Liver (tissue), 8 donors: ENCODE measurements at regions not wholly inside any gene's neighbourhood (a gene's known extent, or its start where the extent isn't known, plus 50 kb on each side); places are given as distances from the start of the nearest gene placed in this dataset.

Source experiments
- DNase-seq: peaks from one replicate; pipeline ENCODE4 v3.0.0-alpha.2; 2017; ENCODE audit warnings: low spot score
- H3K27ac ChIP-seq, 2 donors: one replicate each; pipeline ENCODE4 v1.7.0; 2013; ENCODE audit warnings: inconsistent platforms in 2 of 2, low read length in 2 of 2, control low read depth in 1 of 2, low read depth in 1 of 2, mild to moderate bottlenecking in 1 of 2
- H3K27me3 ChIP-seq, 4 donors: one replicate each; pipeline versions ENCODE4 v1.6.1 to v1.7.0; 2013; ENCODE audit warnings: low read length in 3 of 4, inconsistent platforms in 1 of 4, mild to moderate bottlenecking in 1 of 4, moderate library complexity in 1 of 4; ENCODE audit not compliant: control insufficient read depth in 4 of 4, insufficient read depth in 4 of 4
- H3K36me3 ChIP-seq, 4 donors: one replicate each; pipeline versions ENCODE4 v1.6.1 to v1.7.0; 2013; ENCODE audit warnings: low read length in 3 of 4, mild to moderate bottlenecking in 3 of 4, low read depth in 1 of 4, moderate library complexity in 1 of 4; ENCODE audit not compliant: control insufficient read depth in 4 of 4, insufficient read depth in 3 of 4
- H3K4me1 ChIP-seq, 4 donors: one replicate each; pipeline versions ENCODE4 v1.6.1 to v1.7.0; 2013; ENCODE audit warnings: low read length in 3 of 4, mild to moderate bottlenecking in 3 of 4, moderate library complexity in 1 of 4; ENCODE audit not compliant: control insufficient read depth in 4 of 4, insufficient read depth in 4 of 4
- H3K4me3 ChIP-seq, 3 donors: one replicate each; pipeline versions ENCODE4 v1.6.1 to v1.7.0; 2013; ENCODE audit warnings: low read length in 3 of 3, control low read depth in 1 of 3, low read depth in 1 of 3, mild to moderate bottlenecking in 1 of 3
- H3K9ac ChIP-seq, 2 donors: one replicate each; pipeline ENCODE4 v1.7.0; 2013; ENCODE audit warnings: low read length in 2 of 2, mild to moderate bottlenecking in 2 of 2, moderate library complexity in 2 of 2, control low read depth in 1 of 2, low read depth in 1 of 2
- H3K9me3 ChIP-seq, 4 donors: one replicate each; pipeline versions ENCODE4 v1.6.1 to v1.7.0; 2013; ENCODE audit warnings: low read length in 3 of 4; ENCODE audit not compliant: control insufficient read depth in 4 of 4
- ATF3 ChIP-seq: IDR thresholded peaks from 2 replicates; pipeline ENCODE4 v1.6.1; 2016; ENCODE audit warnings: antibody characterized with exemption
- EGR1 ChIP-seq, 2 donors: IDR thresholded peaks; 2 replicates each; pipeline ENCODE4 v1.6.1; 2016 to 2018; ENCODE audit warnings: antibody characterized with exemption in 2 of 2, low read depth in 2 of 2
- FOXA2 ChIP-seq: IDR thresholded peaks from 2 replicates; pipeline ENCODE4 v1.6.1; 2016; ENCODE audit warnings: antibody characterized with exemption
- RAD21 ChIP-seq, 2 donors: IDR thresholded peaks; 2 replicates each; pipeline ENCODE4 v1.6.1; 2016; ENCODE audit warnings: antibody characterized with exemption in 2 of 2, mild to moderate bottlenecking in 2 of 2
- RXRA ChIP-seq, 2 donors: IDR thresholded peaks; 2 replicates each; pipeline ENCODE4 v1.6.1; 2017 to 2018; ENCODE audit warnings: antibody characterized with exemption in 2 of 2, mild to moderate bottlenecking in 1 of 2
- WGBS: extraction: QIAGEN DNeasy Blood & Tissue Kit; methylation state at CpG from one replicate; pipeline ENCODE4 v1.1.7; 2013; 5-methylcytosine and 5-hydroxymethylcytosine counted together
- TF ChIP-seq, protein P1 (sequence below): IDR thresholded peaks from 2 replicates; pipeline ENCODE4 v1.6.1; 2016; ENCODE audit warnings: antibody characterized with exemption, mild to moderate bottlenecking
- TF ChIP-seq, protein P2 (sequence below): IDR thresholded peaks from 2 replicates; pipeline ENCODE4 v1.6.1; 2016; ENCODE audit warnings: antibody characterized with exemption
- TF ChIP-seq, protein P3 (sequence below): fragments of 150-350 bp; IDR thresholded peaks from 2 replicates; pipeline ENCODE4 v1.5.1; 2017; ENCODE audit warnings: improper control_type of control experiment, low read depth, low read length; ENCODE audit not compliant: missing input control
- donor health status: healthy.
- donor health status: healthy.
- donor health status: healthy.
- donor health status: healthy.
- donor health status: healthy.

- peaks cover 0 to 3% (median 0%) of the 10 kb centered on the region in 4 donors for H3K27me3 ChIP-seq
- H3K4me3 ChIP-seq = no peak overlapping the region
- TF ChIP-seq, protein P1, sequence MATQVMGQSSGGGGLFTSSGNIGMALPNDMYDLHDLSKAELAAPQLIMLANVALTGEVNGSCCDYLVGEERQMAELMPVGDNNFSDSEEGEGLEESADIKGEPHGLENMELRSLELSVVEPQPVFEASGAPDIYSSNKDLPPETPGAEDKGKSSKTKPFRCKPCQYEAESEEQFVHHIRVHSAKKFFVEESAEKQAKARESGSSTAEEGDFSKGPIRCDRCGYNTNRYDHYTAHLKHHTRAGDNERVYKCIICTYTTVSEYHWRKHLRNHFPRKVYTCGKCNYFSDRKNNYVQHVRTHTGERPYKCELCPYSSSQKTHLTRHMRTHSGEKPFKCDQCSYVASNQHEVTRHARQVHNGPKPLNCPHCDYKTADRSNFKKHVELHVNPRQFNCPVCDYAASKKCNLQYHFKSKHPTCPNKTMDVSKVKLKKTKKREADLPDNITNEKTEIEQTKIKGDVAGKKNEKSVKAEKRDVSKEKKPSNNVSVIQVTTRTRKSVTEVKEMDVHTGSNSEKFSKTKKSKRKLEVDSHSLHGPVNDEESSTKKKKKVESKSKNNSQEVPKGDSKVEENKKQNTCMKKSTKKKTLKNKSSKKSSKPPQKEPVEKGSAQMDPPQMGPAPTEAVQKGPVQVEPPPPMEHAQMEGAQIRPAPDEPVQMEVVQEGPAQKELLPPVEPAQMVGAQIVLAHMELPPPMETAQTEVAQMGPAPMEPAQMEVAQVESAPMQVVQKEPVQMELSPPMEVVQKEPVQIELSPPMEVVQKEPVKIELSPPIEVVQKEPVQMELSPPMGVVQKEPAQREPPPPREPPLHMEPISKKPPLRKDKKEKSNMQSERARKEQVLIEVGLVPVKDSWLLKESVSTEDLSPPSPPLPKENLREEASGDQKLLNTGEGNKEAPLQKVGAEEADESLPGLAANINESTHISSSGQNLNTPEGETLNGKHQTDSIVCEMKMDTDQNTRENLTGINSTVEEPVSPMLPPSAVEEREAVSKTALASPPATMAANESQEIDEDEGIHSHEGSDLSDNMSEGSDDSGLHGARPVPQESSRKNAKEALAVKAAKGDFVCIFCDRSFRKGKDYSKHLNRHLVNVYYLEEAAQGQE = no peak
- no peak for TF ChIP-seq RXRA (IDR thresholded peaks at IDR 0.05)
- TF ChIP-seq, protein P2, sequence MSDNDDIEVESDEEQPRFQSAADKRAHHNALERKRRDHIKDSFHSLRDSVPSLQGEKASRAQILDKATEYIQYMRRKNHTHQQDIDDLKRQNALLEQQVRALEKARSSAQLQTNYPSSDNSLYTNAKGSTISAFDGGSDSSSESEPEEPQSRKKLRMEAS = no peak
- WGBS = 72% methylated on average over 3 of the region's 3 CpGs
- no peaks in the 10 kb centered on the region for H3K36me3 ChIP-seq
- no peaks in the 10 kb centered on the region for H3K4me1 ChIP-seq
- DNase-seq = no peak
- no peak overlapping the region for H3K9ac ChIP-seq
- H3K27ac ChIP-seq = no peak overlapping the region
- H3K9me3 ChIP-seq = no peaks in the 10 kb centered on the region
Measured at GRCh38 chrX:27915617-27916016, 65.6 kb downstream of the DCAF8L1 start.

DNA sequence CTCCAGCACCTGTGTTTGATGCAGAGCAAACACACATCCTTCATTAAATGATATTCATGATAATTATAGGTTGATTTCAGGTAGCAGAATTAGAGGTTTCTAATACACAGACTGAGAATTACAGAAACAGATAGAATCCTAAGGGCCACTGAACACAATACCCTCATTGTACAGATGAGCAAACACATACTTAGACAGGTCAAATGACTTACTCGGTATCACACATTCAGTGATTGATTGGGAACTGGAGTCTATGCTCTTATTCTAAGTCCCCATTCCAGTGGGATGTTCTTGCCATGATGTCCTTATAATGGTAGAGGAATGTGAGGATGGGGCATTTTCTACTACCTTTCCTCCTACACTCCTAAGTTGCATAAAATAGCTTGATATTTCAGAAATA lies 70.8 kb downstream of the DCAF8L1 start:
- no peak overlapping the region for H3K4me3 ChIP-seq
- no peaks in the 10 kb centered on the region for H3K36me3 ChIP-seq
- H3K27ac ChIP-seq = no peak overlapping the region
- no peak for DNase-seq
- no peak for TF ChIP-seq FOXA2
- TF ChIP-seq ATF3 = no peak
- TF ChIP-seq, protein P3, sequence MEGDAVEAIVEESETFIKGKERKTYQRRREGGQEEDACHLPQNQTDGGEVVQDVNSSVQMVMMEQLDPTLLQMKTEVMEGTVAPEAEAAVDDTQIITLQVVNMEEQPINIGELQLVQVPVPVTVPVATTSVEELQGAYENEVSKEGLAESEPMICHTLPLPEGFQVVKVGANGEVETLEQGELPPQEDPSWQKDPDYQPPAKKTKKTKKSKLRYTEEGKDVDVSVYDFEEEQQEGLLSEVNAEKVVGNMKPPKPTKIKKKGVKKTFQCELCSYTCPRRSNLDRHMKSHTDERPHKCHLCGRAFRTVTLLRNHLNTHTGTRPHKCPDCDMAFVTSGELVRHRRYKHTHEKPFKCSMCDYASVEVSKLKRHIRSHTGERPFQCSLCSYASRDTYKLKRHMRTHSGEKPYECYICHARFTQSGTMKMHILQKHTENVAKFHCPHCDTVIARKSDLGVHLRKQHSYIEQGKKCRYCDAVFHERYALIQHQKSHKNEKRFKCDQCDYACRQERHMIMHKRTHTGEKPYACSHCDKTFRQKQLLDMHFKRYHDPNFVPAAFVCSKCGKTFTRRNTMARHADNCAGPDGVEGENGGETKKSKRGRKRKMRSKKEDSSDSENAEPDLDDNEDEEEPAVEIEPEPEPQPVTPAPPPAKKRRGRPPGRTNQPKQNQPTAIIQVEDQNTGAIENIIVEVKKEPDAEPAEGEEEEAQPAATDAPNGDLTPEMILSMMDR = no peak
- no peaks in the 10 kb centered on the region for H3K9me3 ChIP-seq
- H3K9ac ChIP-seq = no peak overlapping the region
- H3K4me1 ChIP-seq = no peaks in the 10 kb centered on the region
- H3K27me3 ChIP-seq = peaks cover 0 to 3% (median 0%) of the 10 kb centered on the region in 4 donors
- WGBS = 59% methylated on average over 1 of the region's 1 CpG

DNA sequence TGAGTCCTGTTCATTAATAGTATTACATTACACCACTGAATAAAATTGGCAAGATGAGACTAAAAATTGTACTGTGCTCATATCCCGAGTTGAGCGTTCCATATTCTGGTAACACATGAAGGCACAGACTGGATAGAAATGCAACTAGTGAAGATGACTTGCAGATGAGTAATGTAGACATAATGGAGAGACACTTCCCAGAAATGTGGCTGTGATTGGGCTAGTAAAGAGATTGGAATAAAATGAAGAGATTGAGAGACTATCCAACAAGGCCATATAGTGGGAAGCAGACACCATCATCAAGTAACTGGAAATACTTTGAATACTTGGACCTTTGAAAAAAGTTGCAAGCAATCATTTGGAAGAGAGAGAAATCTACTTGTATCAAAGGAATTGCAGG lies 77.3 kb downstream of the DCAF8L1 start:
- no peaks in the 10 kb centered on the region for H3K4me1 ChIP-seq
- H3K36me3 ChIP-seq = no peaks in the 10 kb centered on the region
- TF ChIP-seq RAD21 (IDR thresholded peaks at IDR 0.05) = no peak
- TF ChIP-seq EGR1 (IDR thresholded peaks at IDR 0.05; ENCODE audit: low read depth in 2 of 2) = no peak
- TF ChIP-seq RXRA (IDR thresholded peaks at IDR 0.05) = no peak
- no peak overlapping the region for H3K9ac ChIP-seq
- H3K9me3 ChIP-seq = no peaks in the 10 kb centered on the region
- no peak overlapping the region for H3K27ac ChIP-seq
- no peak for DNase-seq
- no peaks in the 10 kb centered on the region for H3K27me3 ChIP-seq
- WGBS = 92% methylated on average over 2 of the region's 2 CpGs
- H3K4me3 ChIP-seq = no peak overlapping the region
